ENCODE measurements at regions not wholly inside any gene's neighbourhood (a gene's known extent, or its start where the extent isn't known, plus 50 kb on each side); places are given as distances from the start of the nearest gene placed in this dataset.
A peak's percentile ranks its signal among the peaks of the same experiment; 100 is the strongest.

GRCh38 chr3:177590826-177591225 lies 393.5 kb upstream of the TBL1XR1 start:
- TF ChIP-seq CTCF (IDR thresholded peaks at IDR 0.05; ENCODE audit: low read depth, low read length) = no peak
- Histone ChIP-seq H3K9me3 (ENCODE audit: low read depth) (no peaks in the 10 kb centered on the region), H3K4me3 (no peak overlapping the region), H3K4me1 (ENCODE audit: low read depth) (no peaks in the 10 kb centered on the region), H3K27me3 (no peaks in the 10 kb centered on the region), H3K27ac (no peak overlapping the region), H3K36me3 (no peaks in the 10 kb centered on the region)
- peak in 1 of 2 donors; percentile 24 for DNase-seq (ENCODE audit: low read depth in 1 of 2, low spot score in 1 of 2)

GRCh38 chr3:177591379-177591778 lies 394.1 kb upstream of the TBL1XR1 start:
- TF ChIP-seq CTCF (IDR thresholded peaks at IDR 0.05; ENCODE audit: low read depth, low read length) = no peak
- H3K4me1 ChIP-seq (ENCODE audit: low read depth) = no peaks in the 10 kb centered on the region
- DNase-seq (ENCODE audit: low read depth in 1 of 2, low spot score in 1 of 2) = peak in 1 of 2 donors; percentile 20
- H3K4me3 ChIP-seq = no peak overlapping the region
- H3K36me3 ChIP-seq = no peaks in the 10 kb centered on the region
- no peaks in the 10 kb centered on the region for H3K27me3 ChIP-seq
- H3K27ac ChIP-seq = no peak overlapping the region
- H3K9me3 ChIP-seq (ENCODE audit: low read depth) = no peaks in the 10 kb centered on the region

- TF ChIP-seq CTCF (IDR thresholded peaks at IDR 0.05; ENCODE audit: low read depth, low read length) = no peak
- H3K4me1 ChIP-seq (ENCODE audit: low read depth) = peaks cover 13% of the 10 kb centered on the region
These were observed 396.8 kb upstream of the TBL1XR1 start for GRCh38 chr3:177594096-177594495.

GRCh38 chr3:177595530-177596188 lies 398.4 kb upstream of the TBL1XR1 start:
- Histone ChIP-seq H3K27ac (no peak overlapping the region), H3K27me3 (no peaks in the 10 kb centered on the region), H3K36me3 (no peaks in the 10 kb centered on the region), H3K4me1 (ENCODE audit: low read depth) (peaks cover 13% of the 10 kb centered on the region), H3K9me3 (ENCODE audit: low read depth) (no peaks in the 10 kb centered on the region), H3K4me3 (no peak overlapping the region)
- no peak for TF ChIP-seq CTCF (IDR thresholded peaks at IDR 0.05; ENCODE audit: low read depth, low read length)
- no peak for DNase-seq (ENCODE audit: low read depth in 1 of 2, low spot score in 1 of 2)

More at GRCh38 chr3:177594096-177594495, 396.8 kb upstream of the TBL1XR1 start:
- H3K4me3 ChIP-seq = no peak overlapping the region
- no peaks in the 10 kb centered on the region for H3K9me3 ChIP-seq (ENCODE audit: low read depth)
- no peaks in the 10 kb centered on the region for H3K36me3 ChIP-seq
- no peak overlapping the region for H3K27ac ChIP-seq
- H3K27me3 ChIP-seq = no peaks in the 10 kb centered on the region
- DNase-seq (ENCODE audit: low read depth in 1 of 2, low spot score in 1 of 2) = no peak

GRCh38 chr3:177596248-177596815 lies 399.1 kb upstream of the TBL1XR1 start:
- H3K27ac ChIP-seq = no peak overlapping the region

More at GRCh38 chr3:177596248-177596815, 399.1 kb upstream of the TBL1XR1 start:
- Histone ChIP-seq H3K4me3 (no peak overlapping the region), H3K36me3 (no peaks in the 10 kb centered on the region), H3K4me1 (ENCODE audit: low read depth) (peaks cover 13% of the 10 kb centered on the region), H3K9me3 (ENCODE audit: low read depth) (no peaks in the 10 kb centered on the region), H3K27me3 (no peaks in the 10 kb centered on the region)
- DNase-seq (ENCODE audit: low read depth in 1 of 2, low spot score in 1 of 2) = peak in 1 of 2 donors; percentile 28
- TF ChIP-seq CTCF (IDR thresholded peaks at IDR 0.05; ENCODE audit: low read depth, low read length) = no peak
